ENCODE measurements at regions not wholly inside any gene's neighbourhood (a gene's known extent, or its start where the extent isn't known, plus 50 kb on each side); places are given as distances from the start of the nearest gene placed in this dataset.

DNA sequence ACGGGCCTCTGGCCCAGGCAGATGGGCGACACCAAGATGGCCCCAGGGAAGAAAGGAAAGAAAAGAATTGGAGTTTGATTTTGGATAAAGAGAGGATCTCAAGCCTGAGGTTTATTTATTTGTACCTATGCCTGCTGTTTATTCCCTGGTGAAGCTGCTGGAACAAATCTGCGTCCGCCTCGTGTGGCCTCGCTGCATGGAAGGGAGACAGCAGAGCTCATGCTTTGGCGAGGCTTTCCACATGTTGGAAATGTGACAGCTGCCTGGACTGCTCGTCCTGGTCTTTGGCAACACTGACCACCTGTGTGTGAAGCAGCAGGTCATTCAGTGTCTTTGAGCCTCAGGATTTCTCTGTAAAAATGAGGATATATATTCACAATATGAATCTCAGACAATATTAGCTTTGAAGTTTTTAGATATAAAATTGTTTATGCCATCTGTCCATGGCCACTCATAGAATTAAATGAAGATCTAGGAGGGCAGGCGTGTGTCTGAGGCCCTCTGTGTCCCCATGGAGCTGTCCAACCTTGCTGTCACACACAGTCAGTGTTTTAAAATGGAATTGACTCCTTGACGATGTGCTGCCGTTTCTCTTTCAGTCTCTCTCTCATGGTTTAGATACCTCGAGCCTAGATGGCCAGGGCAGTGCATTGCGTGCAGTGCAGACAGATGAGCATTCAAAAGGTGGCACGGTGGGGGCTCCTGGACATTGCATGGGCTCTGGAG lies 94.3 kb downstream of the SOCS6 start (continued):
- no peak for TF ChIP-seq CREM (CRISPR knock-in tag; IDR thresholded peaks at IDR 0.05)

DNA sequence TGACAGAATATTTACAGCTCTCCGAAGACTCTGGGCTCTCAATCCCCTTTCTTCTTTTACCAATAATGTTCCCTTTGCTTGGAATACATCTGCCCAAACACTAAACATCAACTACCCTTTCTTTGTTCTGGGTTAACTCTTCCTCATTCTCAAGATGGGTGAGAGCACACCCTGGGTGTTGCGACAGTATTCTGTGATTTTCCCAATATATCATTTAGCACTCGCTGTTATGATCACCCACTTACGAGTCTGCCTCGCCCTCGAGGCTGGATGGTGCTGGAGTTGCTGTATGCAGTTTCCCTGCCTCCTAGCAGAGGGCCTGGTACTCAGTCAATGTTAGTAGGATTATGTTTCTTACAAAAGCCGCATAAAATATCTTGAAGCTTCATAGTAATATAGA lies 93.2 kb downstream of the SOCS6 start:
- Mint-ChIP-seq H3K36me3 (no peaks in the 10 kb centered on the region), H3K27me3 (ENCODE audit: low read depth) (no peaks in the 10 kb centered on the region), H3K27ac (no peak overlapping the region), H3K4me3 (no peak overlapping the region), H3K9me3 (no peaks in the 10 kb centered on the region), H3K4me1 (peaks cover 11% of the 10 kb centered on the region)
- ChIA-PET CTCF (no interaction called here), POLR2A (no interaction called here)
- ATAC-seq, result no peak
- DNase-seq (ENCODE audit: low spot score), result no peak
- TF ChIP-seq, protein P1, sequence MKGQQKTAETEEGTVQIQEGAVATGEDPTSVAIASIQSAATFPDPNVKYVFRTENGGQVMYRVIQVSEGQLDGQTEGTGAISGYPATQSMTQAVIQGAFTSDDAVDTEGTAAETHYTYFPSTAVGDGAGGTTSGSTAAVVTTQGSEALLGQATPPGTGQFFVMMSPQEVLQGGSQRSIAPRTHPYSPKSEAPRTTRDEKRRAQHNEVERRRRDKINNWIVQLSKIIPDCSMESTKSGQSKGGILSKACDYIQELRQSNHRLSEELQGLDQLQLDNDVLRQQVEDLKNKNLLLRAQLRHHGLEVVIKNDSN (CRISPR knock-in tag; IDR thresholded peaks at IDR 0.05), result no peak
- TF ChIP-seq ZNF396 (CRISPR knock-in tag; IDR thresholded peaks at IDR 0.05; ENCODE audit: borderline replicate concordance) (no peak), MXD4 (CRISPR knock-in tag; IDR thresholded peaks at IDR 0.05; ENCODE audit: borderline replicate concordance) (no peak), RELA (CRISPR knock-in tag; IDR thresholded peaks at IDR 0.05; ENCODE audit: borderline replicate concordance) (no peak), ELF4 (CRISPR knock-in tag; IDR thresholded peaks at IDR 0.05; ENCODE audit: low read depth) (no peak), SMAD4 (CRISPR knock-in tag; IDR thresholded peaks at IDR 0.05) (no peak), NR3C1 (CRISPR knock-in tag; conservative IDR thresholded peaks at IDR 0.05; ENCODE audit: low read depth) (no peak), FOXP1 (CRISPR knock-in tag; IDR thresholded peaks at IDR 0.05; ENCODE audit: borderline replicate concordance) (no peak), NFATC4 (CRISPR knock-in tag; IDR thresholded peaks at IDR 0.05) (no peak), RORB (CRISPR knock-in tag; IDR thresholded peaks at IDR 0.05) (no peak)
- TF ChIP-seq, protein P2, sequence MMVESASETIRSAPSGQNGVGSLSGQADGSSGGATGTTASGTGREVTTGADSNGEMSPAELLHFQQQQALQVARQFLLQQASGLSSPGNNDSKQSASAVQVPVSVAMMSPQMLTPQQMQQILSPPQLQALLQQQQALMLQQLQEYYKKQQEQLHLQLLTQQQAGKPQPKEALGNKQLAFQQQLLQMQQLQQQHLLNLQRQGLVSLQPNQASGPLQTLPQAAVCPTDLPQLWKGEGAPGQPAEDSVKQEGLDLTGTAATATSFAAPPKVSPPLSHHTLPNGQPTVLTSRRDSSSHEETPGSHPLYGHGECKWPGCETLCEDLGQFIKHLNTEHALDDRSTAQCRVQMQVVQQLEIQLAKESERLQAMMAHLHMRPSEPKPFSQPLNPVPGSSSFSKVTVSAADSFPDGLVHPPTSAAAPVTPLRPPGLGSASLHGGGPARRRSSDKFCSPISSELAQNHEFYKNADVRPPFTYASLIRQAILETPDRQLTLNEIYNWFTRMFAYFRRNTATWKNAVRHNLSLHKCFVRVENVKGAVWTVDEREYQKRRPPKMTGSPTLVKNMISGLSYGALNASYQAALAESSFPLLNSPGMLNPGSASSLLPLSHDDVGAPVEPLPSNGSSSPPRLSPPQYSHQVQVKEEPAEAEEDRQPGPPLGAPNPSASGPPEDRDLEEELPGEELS (CRISPR knock-in tag; IDR thresholded peaks at IDR 0.05), result no peak
- TF ChIP-seq, protein P3, sequence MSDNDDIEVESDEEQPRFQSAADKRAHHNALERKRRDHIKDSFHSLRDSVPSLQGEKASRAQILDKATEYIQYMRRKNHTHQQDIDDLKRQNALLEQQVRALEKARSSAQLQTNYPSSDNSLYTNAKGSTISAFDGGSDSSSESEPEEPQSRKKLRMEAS (CRISPR knock-in tag; IDR thresholded peaks at IDR 0.05), result no peak
- TF ChIP-seq, protein P4, sequence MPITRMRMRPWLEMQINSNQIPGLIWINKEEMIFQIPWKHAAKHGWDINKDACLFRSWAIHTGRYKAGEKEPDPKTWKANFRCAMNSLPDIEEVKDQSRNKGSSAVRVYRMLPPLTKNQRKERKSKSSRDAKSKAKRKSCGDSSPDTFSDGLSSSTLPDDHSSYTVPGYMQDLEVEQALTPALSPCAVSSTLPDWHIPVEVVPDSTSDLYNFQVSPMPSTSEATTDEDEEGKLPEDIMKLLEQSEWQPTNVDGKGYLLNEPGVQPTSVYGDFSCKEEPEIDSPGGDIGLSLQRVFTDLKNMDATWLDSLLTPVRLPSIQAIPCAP (CRISPR knock-in tag; IDR thresholded peaks at IDR 0.05), result no peak
- TF ChIP-seq, protein P5, sequence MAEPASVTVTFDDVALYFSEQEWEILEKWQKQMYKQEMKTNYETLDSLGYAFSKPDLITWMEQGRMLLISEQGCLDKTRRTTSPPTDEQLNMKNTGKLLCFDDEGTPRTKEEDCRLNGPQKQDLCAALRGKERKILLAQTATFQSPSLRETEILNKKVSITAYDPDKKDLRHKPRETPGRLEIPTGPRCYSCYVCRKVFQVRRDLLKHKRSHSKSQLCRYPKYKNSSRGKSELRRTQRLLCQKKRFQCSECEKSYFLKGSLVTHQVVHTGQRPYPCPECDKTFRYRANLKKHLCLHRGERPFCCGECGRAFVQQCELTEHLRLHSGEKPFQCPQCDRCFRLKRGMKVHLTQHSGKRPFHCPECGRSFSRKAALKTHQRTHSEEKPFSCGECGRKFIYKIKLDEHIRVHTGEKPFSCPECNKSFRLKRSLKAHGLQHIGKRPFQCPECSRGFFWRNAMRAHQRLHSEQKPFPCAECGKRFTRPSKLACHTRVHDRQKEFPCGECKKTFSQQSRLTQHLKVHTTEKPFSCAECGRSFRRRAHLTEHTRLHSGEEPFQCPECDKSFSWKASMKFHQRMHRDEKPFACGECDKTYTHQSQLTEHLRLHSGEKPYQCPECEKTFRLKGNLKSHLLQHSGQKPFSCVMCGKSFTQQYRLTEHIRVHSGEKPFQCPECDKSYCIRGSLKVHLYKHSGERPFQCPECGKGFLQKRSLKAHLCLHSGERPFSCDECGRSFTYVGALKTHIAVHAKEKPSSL (CRISPR knock-in tag; conservative IDR thresholded peaks at IDR 0.05), result no peak
- TF ChIP-seq, protein P6, sequence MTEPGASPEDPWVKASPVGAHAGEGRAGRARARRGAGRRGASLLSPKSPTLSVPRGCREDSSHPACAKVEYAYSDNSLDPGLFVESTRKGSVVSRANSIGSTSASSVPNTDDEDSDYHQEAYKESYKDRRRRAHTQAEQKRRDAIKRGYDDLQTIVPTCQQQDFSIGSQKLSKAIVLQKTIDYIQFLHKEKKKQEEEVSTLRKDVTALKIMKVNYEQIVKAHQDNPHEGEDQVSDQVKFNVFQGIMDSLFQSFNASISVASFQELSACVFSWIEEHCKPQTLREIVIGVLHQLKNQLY (CRISPR knock-in tag; IDR thresholded peaks at IDR 0.05), result no peak
